OCI-LY3 (cell line): ENCODE measurements at regions not wholly inside any gene's neighbourhood (a gene's known extent, or its start where the extent isn't known, plus 50 kb on each side); places are given as distances from the start of the nearest gene placed in this dataset.

ENCODE experiments used
- CTCF ChIP-seq: fragments of 200-600, 300-600 bp; sonication (generic); IDR thresholded peaks from 2 replicates; pipeline ENCODE4 v1.5.1; 2014; ENCODE audit warnings: antibody characterized with exemption, low read length, low read depth
- EZH2phosphoT487 ChIP-seq: fragments of 200-600 bp; shearing (Covaris generic); IDR thresholded peaks from 2 replicates; pipeline ENCODE4 v1.6.1; 2018; ENCODE audit warnings: antibody characterized with exemption, mixed run types, low read depth

- TF ChIP-seq CTCF (no peak), EZH2phosphoT487 (no peak)
Measured at GRCh38 chr3:19765954-19766353, 168.1 kb downstream of the EFHB start.
